Fibroblast of villous mesenchyme (primary cell): ENCODE measurements at regions not wholly inside any gene's neighbourhood (a gene's known extent, or its start where the extent isn't known, plus 50 kb on each side); places are given as distances from the start of the nearest gene placed in this dataset.

Experiments
- DNase-seq: peaks from one replicate; pipeline ENCODE4 v3.0.0-alpha.2; 2010; ENCODE audit warnings: low read depth
- H3K4me3 ChIP-seq: 2 replicates; pipeline ENCODE4 v1.5.1; 2011; ENCODE audit warnings: low read depth, mild to moderate bottlenecking, low read length
- TF ChIP-seq, protein P1 (sequence below): IDR thresholded peaks from 2 replicates; pipeline ENCODE4 v1.5.1; 2012; ENCODE audit warnings: low read depth, mild to moderate bottlenecking, low read length; ENCODE audit not compliant: insufficient read depth

DNA sequence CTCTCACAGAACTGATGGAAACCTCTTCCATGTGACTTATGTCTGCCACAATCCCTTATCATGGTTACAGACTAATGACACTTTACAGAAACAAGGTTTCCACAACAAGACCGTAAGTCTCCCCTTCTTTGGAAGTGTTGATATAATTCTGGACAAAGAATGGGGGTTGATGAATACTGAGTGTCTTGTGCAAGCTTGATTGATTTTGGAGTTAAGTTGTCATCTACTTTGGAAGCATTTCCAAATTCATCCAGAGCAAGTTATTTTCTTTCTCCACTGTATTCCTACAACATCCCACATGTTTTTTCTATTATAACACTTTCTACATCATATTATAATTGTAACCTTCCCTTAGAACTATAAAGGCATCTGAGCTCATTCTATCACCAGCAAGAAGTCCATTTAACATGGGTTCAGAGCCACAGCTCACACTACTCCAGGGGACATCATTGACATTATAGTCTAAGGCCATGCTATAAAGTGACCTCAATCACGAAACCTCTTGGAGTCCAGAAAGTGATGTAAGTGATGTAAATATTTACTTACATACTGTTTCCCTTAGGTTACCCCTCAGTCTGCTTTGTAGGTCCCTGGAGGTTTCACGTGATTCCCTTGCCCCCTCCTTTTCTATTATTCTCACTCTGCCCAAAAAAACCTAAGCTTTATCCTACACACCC lies 125.7 kb upstream of the PBX1 start:
- H3K4me3 ChIP-seq = no peak overlapping the region
- no peak for DNase-seq
- TF ChIP-seq, protein P1, sequence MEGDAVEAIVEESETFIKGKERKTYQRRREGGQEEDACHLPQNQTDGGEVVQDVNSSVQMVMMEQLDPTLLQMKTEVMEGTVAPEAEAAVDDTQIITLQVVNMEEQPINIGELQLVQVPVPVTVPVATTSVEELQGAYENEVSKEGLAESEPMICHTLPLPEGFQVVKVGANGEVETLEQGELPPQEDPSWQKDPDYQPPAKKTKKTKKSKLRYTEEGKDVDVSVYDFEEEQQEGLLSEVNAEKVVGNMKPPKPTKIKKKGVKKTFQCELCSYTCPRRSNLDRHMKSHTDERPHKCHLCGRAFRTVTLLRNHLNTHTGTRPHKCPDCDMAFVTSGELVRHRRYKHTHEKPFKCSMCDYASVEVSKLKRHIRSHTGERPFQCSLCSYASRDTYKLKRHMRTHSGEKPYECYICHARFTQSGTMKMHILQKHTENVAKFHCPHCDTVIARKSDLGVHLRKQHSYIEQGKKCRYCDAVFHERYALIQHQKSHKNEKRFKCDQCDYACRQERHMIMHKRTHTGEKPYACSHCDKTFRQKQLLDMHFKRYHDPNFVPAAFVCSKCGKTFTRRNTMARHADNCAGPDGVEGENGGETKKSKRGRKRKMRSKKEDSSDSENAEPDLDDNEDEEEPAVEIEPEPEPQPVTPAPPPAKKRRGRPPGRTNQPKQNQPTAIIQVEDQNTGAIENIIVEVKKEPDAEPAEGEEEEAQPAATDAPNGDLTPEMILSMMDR = no peak

DNA sequence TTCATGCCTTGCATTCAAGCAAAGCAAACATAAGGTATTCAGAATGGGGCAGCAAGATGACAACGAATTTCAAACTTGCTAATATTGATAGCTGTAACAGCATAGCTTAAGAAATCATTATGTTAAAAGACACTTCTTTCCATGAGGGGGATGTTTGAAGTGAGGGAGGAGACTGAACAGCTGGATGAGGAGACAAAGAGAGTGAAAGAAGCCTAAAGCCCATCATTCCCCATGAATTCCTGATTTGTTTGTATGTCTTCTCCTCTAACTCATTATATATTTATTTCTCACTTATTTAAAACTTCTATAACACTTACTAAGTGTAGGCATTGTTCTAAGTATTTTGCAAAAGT lies 125.2 kb upstream of the PBX1 start:
- TF ChIP-seq, protein P1 = no peak
- H3K4me3 ChIP-seq = no peak overlapping the region
- no peak for DNase-seq

DNA sequence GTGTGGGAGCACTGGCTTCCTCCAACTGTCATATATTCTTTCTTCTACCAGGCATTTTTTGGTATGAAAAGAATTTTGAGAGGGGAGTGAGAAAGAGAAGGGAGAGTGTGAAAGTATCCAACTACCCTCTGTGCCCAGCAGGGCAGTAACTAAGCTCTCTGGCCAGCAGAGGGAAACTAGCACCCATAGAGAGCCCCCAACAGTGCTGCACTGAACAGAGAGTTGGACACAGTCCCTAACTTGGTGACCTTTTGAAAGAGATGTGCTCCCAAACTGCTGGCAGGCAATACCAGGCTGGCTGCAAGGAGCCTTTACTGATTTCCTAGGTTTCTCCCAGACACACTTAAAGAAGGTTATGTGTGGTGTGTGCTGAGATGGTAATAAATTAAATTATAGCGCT lies 118.8 kb upstream of the PBX1 start:
- TF ChIP-seq, protein P1 = peak; percentile 60
- peak; percentile 43 for DNase-seq
- H3K4me3 ChIP-seq = no peak overlapping the region

DNA sequence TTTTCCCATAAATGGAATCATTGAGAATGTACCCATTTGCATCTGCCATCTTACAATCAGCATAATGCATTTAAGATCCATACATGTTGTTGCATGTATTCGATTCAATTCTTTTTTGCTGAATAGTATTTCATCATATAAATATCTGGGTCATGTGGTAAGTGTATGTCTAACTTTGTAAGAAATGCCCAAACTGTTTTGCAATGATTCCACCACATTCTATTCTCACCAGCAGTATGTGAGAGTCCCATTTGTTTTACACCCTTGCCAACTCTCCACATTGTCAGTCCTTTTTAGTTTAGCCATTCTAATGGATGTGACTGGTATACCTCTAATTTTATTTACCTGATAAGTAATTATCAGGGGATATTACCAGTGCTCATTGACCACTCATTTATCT lies 115.8 kb upstream of the PBX1 start:
- TF ChIP-seq, protein P1 = no peak
- DNase-seq = peak; percentile 11
- no peak overlapping the region for H3K4me3 ChIP-seq

DNA sequence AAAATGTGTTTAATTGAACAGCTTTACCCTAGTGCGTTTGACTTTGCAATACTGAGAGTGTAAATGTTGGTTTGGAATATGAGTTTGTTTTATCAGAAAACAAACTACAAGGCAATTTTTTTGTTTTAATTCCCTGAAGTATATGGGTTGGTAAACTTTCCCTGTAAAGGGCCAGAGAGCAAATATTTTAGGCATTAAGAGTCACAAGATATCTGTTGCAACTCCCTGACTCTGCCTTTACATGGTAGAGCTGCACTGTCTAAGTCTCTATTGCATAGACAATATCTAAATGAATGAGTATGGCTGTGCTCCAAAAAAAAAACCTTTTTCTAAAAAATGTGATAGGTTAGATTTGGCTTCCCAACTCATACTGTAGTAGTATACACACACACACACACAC lies 115.1 kb upstream of the PBX1 start:
- no peak overlapping the region for H3K4me3 ChIP-seq
- peak; percentile 12 for DNase-seq
- TF ChIP-seq, protein P1 = no peak

DNA sequence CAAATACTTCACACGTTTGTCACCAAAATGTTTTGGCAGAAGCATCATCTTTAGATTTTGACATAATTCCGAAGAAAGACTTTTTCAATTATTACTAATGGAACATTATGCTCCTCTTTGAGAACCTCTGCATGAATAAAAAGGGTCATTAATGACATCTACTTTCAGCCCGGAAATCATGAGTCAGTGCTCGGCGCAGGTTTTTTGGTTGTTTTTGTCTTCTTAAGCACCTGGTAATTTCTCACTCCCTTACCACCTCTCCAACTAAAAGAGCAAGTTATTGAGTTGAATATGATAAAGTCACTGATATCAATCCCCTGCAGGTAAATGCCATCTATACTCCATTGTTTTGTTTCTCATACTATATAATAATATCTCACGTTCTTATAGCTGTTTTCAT lies 113.0 kb upstream of the PBX1 start:
- no peak for DNase-seq
- TF ChIP-seq, protein P1 = no peak
- no peak overlapping the region for H3K4me3 ChIP-seq

DNA sequence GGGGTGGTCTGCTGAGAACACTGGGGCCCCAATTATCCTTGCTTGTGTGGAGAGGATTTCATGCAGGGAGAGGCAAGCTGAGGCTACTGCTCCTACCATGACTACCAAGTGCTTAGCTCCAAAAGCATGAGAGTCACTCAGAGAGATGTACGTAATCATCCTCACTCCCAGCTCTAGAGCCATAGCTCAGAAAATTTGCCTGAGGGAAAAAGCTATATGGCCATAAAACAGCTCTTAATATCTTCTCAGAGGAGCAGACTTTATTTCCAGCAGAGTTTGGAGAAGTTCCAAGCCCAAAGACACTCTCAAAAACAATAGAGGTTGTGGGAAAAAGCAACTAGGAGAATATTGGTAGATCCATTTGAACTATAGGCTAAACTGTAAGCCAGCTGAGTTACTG lies 106.4 kb upstream of the PBX1 start:
- no peak overlapping the region for H3K4me3 ChIP-seq
- no peak for DNase-seq
- TF ChIP-seq, protein P1 = no peak
